ENCODE measurements at regions not wholly inside any gene's neighbourhood (a gene's known extent, or its start where the extent isn't known, plus 50 kb on each side); places are given as distances from the start of the nearest gene placed in this dataset.

- Mint-ChIP-seq H3K27me3 (ENCODE audit: low read depth in 3 of 3) (peaks cover 0 to 3% (median 1%) of the 10 kb centered on the region in 3 donors), H3K4me1 (no peaks in the 10 kb centered on the region), H3K36me3 (no peaks in the 10 kb centered on the region), H3K27ac (no peak overlapping the region), H3K4me3 (no peak overlapping the region), H3K9me3 (peaks cover 3 to 12% (median 7%) of the 10 kb centered on the region in 6 donors)
- DNase-seq = no peak
These were observed 913.2 kb downstream of the DIAPH3 start for GRCh38 chr13:59250336-59251189.

- Mint-ChIP-seq H3K27ac (no peak overlapping the region), H3K36me3 (no peaks in the 10 kb centered on the region)
These were observed 904.3 kb downstream of the DIAPH3 start for GRCh38 chr13:59259165-59260000.

GRCh38 chr13:59261928-59262488 lies 901.7 kb downstream of the DIAPH3 start:
- no peak for DNase-seq
- Mint-ChIP-seq H3K27me3 (ENCODE audit: low read depth in 3 of 3) (peaks cover 0 to 2% (median 0%) of the 10 kb centered on the region in 3 donors), H3K4me3 (no peak overlapping the region), H3K9me3 (peaks cover 2 to 14% (median 5%) of the 10 kb centered on the region in 6 donors), H3K27ac (no peak overlapping the region), H3K36me3 (no peaks in the 10 kb centered on the region), H3K4me1 (no peaks in the 10 kb centered on the region)

More at GRCh38 chr13:59259165-59260000, 904.3 kb downstream of the DIAPH3 start:
- H3K4me3 Mint-ChIP-seq = no peak overlapping the region
- H3K4me1 Mint-ChIP-seq = no peaks in the 10 kb centered on the region
- peaks cover 0 to 22% (median 5%) of the 10 kb centered on the region in 6 donors for H3K9me3 Mint-ChIP-seq
- H3K27me3 Mint-ChIP-seq (ENCODE audit: low read depth in 3 of 3) = peaks cover 0 to 2% (median 0%) of the 10 kb centered on the region in 3 donors
- DNase-seq = no peak

- H3K36me3 Mint-ChIP-seq = no peaks in the 10 kb centered on the region
- DNase-seq = no peak
- peaks cover 2 to 20% (median 5%) of the 10 kb centered on the region in 6 donors for H3K9me3 Mint-ChIP-seq
- H3K27me3 Mint-ChIP-seq (ENCODE audit: low read depth in 3 of 3) = peaks cover 0 to 2% (median 0%) of the 10 kb centered on the region in 3 donors
- no peak overlapping the region for H3K4me3 Mint-ChIP-seq
- no peak overlapping the region for H3K27ac Mint-ChIP-seq
- H3K4me1 Mint-ChIP-seq = no peaks in the 10 kb centered on the region
These were observed 900.2 kb downstream of the DIAPH3 start for GRCh38 chr13:59263531-59263930.

- Mint-ChIP-seq H3K27me3 (ENCODE audit: low read depth in 3 of 3) (peaks cover 0 to 2% (median 0%) of the 10 kb centered on the region in 3 donors), H3K4me1 (no peaks in the 10 kb centered on the region), H3K9me3 (peaks cover 0 to 22% (median 5%) of the 10 kb centered on the region in 6 donors), H3K36me3 (no peaks in the 10 kb centered on the region), H3K4me3 (no peak overlapping the region), H3K27ac (no peak overlapping the region)
- no peak for DNase-seq
These were observed 897.2 kb downstream of the DIAPH3 start for GRCh38 chr13:59266478-59267063.

GRCh38 chr13:59269476-59269875 lies 894.3 kb downstream of the DIAPH3 start:
- no peak overlapping the region for H3K4me3 Mint-ChIP-seq
- no peaks in the 10 kb centered on the region for H3K36me3 Mint-ChIP-seq
- DNase-seq = no peak
- H3K9me3 Mint-ChIP-seq = peaks cover 2 to 28% (median 5%) of the 10 kb centered on the region in 6 donors
- no peak overlapping the region for H3K27ac Mint-ChIP-seq
- peaks cover 0 to 4% (median 1%) of the 10 kb centered on the region in 3 donors for H3K27me3 Mint-ChIP-seq (ENCODE audit: low read depth in 3 of 3)
- no peaks in the 10 kb centered on the region for H3K4me1 Mint-ChIP-seq

GRCh38 chr13:59270327-59270726 lies 893.4 kb downstream of the DIAPH3 start:
- H3K9me3 Mint-ChIP-seq = peaks cover 2 to 21% (median 3%) of the 10 kb centered on the region in 6 donors
- peaks cover 0 to 4% (median 1%) of the 10 kb centered on the region in 3 donors for H3K27me3 Mint-ChIP-seq (ENCODE audit: low read depth in 3 of 3)
- H3K27ac Mint-ChIP-seq = no peak overlapping the region
- H3K4me1 Mint-ChIP-seq = no peaks in the 10 kb centered on the region
- H3K36me3 Mint-ChIP-seq = no peaks in the 10 kb centered on the region
- no peak overlapping the region for H3K4me3 Mint-ChIP-seq
- no peak for DNase-seq

GRCh38 chr13:59274958-59275727 lies 888.6 kb downstream of the DIAPH3 start:
- DNase-seq = no peak
- Mint-ChIP-seq H3K4me3 (no peak overlapping the region), H3K27ac (no peak overlapping the region), H3K4me1 (no peaks in the 10 kb centered on the region), H3K27me3 (ENCODE audit: low read depth in 3 of 3) (peaks cover 0 to 4% (median 3%) of the 10 kb centered on the region in 3 donors), H3K9me3 (peaks cover 0 to 22% (median 4%) of the 10 kb centered on the region in 6 donors), H3K36me3 (no peaks in the 10 kb centered on the region)

GRCh38 chr13:59276436-59276835 lies 887.3 kb downstream of the DIAPH3 start:
- peaks cover 0 to 4% (median 3%) of the 10 kb centered on the region in 3 donors for H3K27me3 Mint-ChIP-seq (ENCODE audit: low read depth in 3 of 3)
- DNase-seq = no peak
- no peak overlapping the region for H3K27ac Mint-ChIP-seq
- no peaks in the 10 kb centered on the region for H3K4me1 Mint-ChIP-seq
- no peak overlapping the region for H3K4me3 Mint-ChIP-seq
- no peaks in the 10 kb centered on the region for H3K36me3 Mint-ChIP-seq
- peaks cover 0 to 22% (median 3%) of the 10 kb centered on the region in 6 donors for H3K9me3 Mint-ChIP-seq

GRCh38 chr13:59277106-59277505 lies 886.6 kb downstream of the DIAPH3 start:
- Mint-ChIP-seq H3K36me3 (peaks cover 0 to 2% (median 0%) of the 10 kb centered on the region in 3 donors), H3K9me3 (peaks cover 2 to 19% (median 4%) of the 10 kb centered on the region in 6 donors), H3K4me3 (no peak overlapping the region), H3K27ac (no peak overlapping the region), H3K4me1 (no peaks in the 10 kb centered on the region), H3K27me3 (ENCODE audit: low read depth in 3 of 3) (peaks cover 0 to 2% (median 2%) of the 10 kb centered on the region in 3 donors)
- DNase-seq = no peak

- DNase-seq = no peak
- Mint-ChIP-seq H3K27ac (no peak overlapping the region), H3K27me3 (ENCODE audit: low read depth in 3 of 3) (peaks cover 0 to 2% (median 0%) of the 10 kb centered on the region in 3 donors)
These were observed 884.7 kb downstream of the DIAPH3 start for GRCh38 chr13:59279028-59279427.

GRCh38 chr13:59279576-59279975 lies 884.2 kb downstream of the DIAPH3 start:
- DNase-seq = no peak
- H3K27me3 Mint-ChIP-seq (ENCODE audit: low read depth in 3 of 3) = peaks cover 0 to 2% (median 0%) of the 10 kb centered on the region in 3 donors
- H3K27ac Mint-ChIP-seq = no peak overlapping the region
- H3K4me3 Mint-ChIP-seq = no peak overlapping the region
- no peaks in the 10 kb centered on the region for H3K4me1 Mint-ChIP-seq
- peaks cover 0 to 20% (median 5%) of the 10 kb centered on the region in 6 donors for H3K9me3 Mint-ChIP-seq
- peaks cover 0 to 3% (median 0%) of the 10 kb centered on the region in 3 donors for H3K36me3 Mint-ChIP-seq

More at GRCh38 chr13:59279028-59279427, 884.7 kb downstream of the DIAPH3 start:
- H3K4me1 Mint-ChIP-seq = no peaks in the 10 kb centered on the region
- peaks cover 0 to 16% (median 5%) of the 10 kb centered on the region in 6 donors for H3K9me3 Mint-ChIP-seq
- no peak overlapping the region for H3K4me3 Mint-ChIP-seq
- H3K36me3 Mint-ChIP-seq = peaks cover 0 to 3% (median 0%) of the 10 kb centered on the region in 3 donors

All from immature natural killer cell (primary cell).